ENCODE measurements at regions not wholly inside any gene's neighbourhood (a gene's known extent, or its start where the extent isn't known, plus 50 kb on each side); places are given as distances from the start of the nearest gene placed in this dataset.

- Mint-ChIP-seq H3K9me3 (no peaks in the 10 kb centered on the region), H3K36me3 (peaks cover 0 to 7% of the 10 kb centered on the region in 2 donors), H3K27ac (no peak overlapping the region)
- ATAC-seq (no peak), DNase-seq (ENCODE audit: low spot score in 2 of 2) (no peak)
Observed at GRCh38 chr9:545480-545879, 296.0 kb upstream of the DMRT1 start.

DNA sequence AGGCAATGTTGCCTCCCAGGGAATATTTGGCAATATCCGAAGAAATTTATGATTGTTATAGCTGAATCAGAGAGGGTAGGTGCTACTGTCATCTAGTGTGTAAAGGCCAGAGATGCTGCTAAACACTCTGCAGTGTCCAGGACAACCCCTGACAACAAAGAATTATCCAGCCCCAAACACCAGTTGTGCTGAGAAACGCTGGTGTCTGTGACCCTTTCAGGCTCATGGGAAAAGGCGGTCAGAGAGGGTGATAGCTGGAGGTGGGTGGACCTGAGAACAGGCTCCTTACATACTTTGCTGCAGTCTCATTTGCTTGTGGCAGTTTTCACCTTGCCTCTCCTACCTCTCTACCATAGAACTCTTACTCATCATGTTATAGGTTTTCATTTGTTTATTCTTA is 295.3 kb upstream of the DMRT1 start:
- Mint-ChIP-seq H3K9me3 (no peaks in the 10 kb centered on the region), H3K36me3 (peaks cover 0 to 3% of the 10 kb centered on the region in 2 donors), H3K27ac (no peak overlapping the region)
- no peak for ATAC-seq
- DNase-seq (ENCODE audit: low spot score in 2 of 2), result no peak

- H3K27ac Mint-ChIP-seq, result no peak overlapping the region
- DNase-seq (ENCODE audit: low spot score in 2 of 2) (no peak), ATAC-seq (no peak)
- H3K36me3 Mint-ChIP-seq, result no peaks in the 10 kb centered on the region
- H3K9me3 Mint-ChIP-seq, result no peaks in the 10 kb centered on the region
Observed at GRCh38 chr9:546797-547223, 294.7 kb upstream of the DMRT1 start.

DNA sequence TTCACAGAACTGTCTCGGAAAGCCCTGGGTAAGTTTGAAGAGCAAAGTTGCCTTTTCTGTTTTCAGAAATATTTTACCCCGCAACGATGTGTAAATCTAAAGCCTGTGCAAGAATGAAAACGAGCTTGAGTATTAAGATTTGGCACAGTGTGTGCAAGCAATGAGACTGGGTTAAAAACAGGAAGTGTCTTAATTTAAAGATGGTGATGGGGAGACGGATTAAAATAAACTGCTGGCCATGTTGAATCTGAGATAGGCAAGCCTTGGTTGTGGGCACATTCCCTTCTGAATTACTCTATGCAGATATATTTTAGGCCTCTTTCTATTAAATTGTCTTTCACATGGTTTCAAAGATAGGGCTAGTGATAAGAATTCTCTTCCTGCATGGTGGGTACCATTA is 294.2 kb upstream of the DMRT1 start:
- Mint-ChIP-seq H3K36me3 (no peaks in the 10 kb centered on the region), H3K9me3 (no peaks in the 10 kb centered on the region), H3K27ac (no peak overlapping the region)
- no peak for ATAC-seq
- no peak for DNase-seq (ENCODE audit: low spot score in 2 of 2)

DNA sequence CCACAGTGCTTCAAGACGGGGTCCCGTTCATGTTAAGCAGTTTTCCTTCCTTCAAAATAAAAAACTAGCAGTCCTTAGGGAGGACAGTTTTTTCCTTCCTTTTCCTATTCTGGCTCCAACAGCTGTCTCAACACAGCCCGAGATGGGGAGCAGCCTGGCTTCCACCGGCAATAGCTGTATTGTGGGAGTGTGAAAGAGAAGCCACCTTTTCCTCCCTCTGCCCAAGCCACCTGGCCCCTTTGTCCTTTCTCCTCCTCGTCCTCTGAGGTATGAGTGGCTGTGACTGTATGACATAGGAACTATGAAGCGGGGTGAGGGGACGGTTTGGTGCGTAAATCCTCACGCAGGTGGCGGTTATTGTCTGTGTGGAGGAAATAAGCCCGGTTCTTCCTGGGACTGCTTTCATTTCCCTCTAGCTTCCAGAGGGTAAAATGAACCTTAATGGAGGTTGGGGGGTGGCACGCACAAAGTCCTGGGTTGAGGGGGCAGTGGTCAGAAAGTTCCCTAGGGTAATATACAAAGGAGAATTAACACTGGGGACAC is 292.0 kb upstream of the DMRT1 start:
- no peak for ATAC-seq
- Mint-ChIP-seq H3K9me3 (no peaks in the 10 kb centered on the region), H3K27ac (no peak overlapping the region), H3K36me3 (no peaks in the 10 kb centered on the region)
- DNase-seq (ENCODE audit: low spot score in 2 of 2), result no peak

DNA sequence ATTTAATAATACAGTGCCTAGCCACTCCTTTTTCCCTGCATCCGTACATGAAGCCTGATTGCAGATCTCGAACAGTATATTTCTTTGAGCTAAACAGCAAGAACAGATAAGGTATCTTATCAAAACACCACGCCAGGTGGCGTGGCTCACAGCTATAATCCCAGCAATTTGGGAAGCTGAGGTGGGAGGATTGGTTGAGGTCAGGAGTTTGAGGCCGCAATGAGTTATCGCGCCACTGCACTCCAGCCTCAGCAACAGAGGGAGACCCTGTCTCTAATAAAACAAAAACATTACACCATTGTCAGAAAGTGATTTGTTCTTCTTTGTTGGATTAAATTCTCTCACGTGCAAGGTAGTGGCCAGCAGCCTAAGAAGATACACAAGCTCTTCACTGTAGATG is 291.2 kb upstream of the DMRT1 start:
- no peak overlapping the region for H3K27ac Mint-ChIP-seq
- no peaks in the 10 kb centered on the region for H3K36me3 Mint-ChIP-seq
- DNase-seq (ENCODE audit: low spot score in 2 of 2) (no peak), ATAC-seq (no peak)
- H3K9me3 Mint-ChIP-seq, result no peaks in the 10 kb centered on the region

DNA sequence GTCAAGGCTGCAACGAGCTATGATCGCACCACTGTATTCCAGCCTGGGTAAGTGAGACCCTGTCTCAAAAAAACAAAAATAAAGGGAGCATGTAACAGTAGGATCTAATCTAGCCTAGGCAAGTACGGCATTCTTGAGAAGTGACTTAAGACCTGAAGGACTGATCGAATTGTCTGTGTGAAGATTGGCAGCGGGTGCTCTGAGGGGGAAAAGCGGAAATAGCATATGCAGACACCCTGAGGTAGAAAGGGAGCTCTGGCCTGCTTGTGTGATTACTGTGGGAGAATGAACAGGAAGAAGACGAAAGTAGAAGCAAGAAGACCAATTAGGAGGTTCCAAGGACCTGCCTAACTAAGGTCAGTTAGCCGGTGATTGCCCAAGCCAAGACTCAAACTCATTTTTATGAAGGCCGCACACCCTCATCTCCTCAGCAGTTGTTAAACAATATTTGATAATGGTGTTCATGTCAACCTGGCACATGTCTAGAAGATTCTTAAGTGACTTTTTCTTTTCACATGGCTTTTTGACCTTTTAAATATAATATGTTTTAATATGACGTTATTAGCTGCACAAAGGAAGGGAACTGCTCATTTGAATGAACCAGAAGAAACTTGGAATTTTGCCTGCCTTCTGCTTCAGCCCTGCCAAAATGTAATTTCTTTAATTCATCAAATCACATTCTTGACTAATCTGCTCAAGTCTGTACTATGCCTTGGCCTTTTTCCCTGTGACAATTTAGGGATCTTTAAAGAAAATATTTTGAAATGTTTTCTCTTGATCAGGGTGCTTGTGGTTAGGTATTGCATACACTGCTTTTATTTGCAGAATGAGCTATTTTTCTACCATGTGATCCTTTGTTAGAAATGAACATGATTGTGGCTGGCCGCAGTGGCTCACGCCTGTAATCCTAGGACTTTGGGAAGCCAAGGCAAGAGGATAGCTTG is 289.2 kb upstream of the DMRT1 start:
- ATAC-seq (no peak), DNase-seq (ENCODE audit: low spot score in 2 of 2) (no peak)
- Mint-ChIP-seq H3K36me3 (no peaks in the 10 kb centered on the region), H3K9me3 (no peaks in the 10 kb centered on the region), H3K27ac (no peak overlapping the region)

GRCh38 chr9:555493-555892 is 286.0 kb upstream of the DMRT1 start:
- no peak overlapping the region for H3K27ac Mint-ChIP-seq
- H3K36me3 Mint-ChIP-seq, result no peaks in the 10 kb centered on the region
- H3K9me3 Mint-ChIP-seq, result no peaks in the 10 kb centered on the region
- no peak for ATAC-seq
- DNase-seq (ENCODE audit: low spot score in 2 of 2), result no peak

- ATAC-seq (no peak), DNase-seq (ENCODE audit: low spot score in 2 of 2) (no peak)
- H3K9me3 Mint-ChIP-seq, result no peaks in the 10 kb centered on the region
- no peak overlapping the region for H3K27ac Mint-ChIP-seq
- H3K36me3 Mint-ChIP-seq, result no peaks in the 10 kb centered on the region
Observed at GRCh38 chr9:556199-556598, 285.3 kb upstream of the DMRT1 start.

- H3K9me3 Mint-ChIP-seq, result no peaks in the 10 kb centered on the region
- no peak for DNase-seq (ENCODE audit: low spot score in 2 of 2)
- H3K27ac Mint-ChIP-seq, result no peak overlapping the region
- H3K36me3 Mint-ChIP-seq, result no peaks in the 10 kb centered on the region
- no peak for ATAC-seq
Observed at GRCh38 chr9:556675-557074, 284.8 kb upstream of the DMRT1 start.

- no peak for DNase-seq (ENCODE audit: low spot score in 2 of 2)
- no peak for ATAC-seq
- H3K27ac Mint-ChIP-seq, result no peak overlapping the region
- no peaks in the 10 kb centered on the region for H3K9me3 Mint-ChIP-seq
- H3K36me3 Mint-ChIP-seq, result no peaks in the 10 kb centered on the region
Observed at GRCh38 chr9:557601-558201, 283.8 kb upstream of the DMRT1 start.

GRCh38 chr9:561427-561826 is 280.1 kb upstream of the DMRT1 start:
- no peak for DNase-seq (ENCODE audit: low spot score in 2 of 2)
- H3K9me3 Mint-ChIP-seq, result no peaks in the 10 kb centered on the region
- H3K27ac Mint-ChIP-seq, result no peak overlapping the region
- H3K36me3 Mint-ChIP-seq, result no peaks in the 10 kb centered on the region
- no peak for ATAC-seq

- Mint-ChIP-seq H3K36me3 (no peaks in the 10 kb centered on the region), H3K9me3 (no peaks in the 10 kb centered on the region), H3K27ac (no peak overlapping the region)
- no peak for ATAC-seq
- DNase-seq (ENCODE audit: low spot score in 2 of 2), result no peak
Observed at GRCh38 chr9:563200-563599, 278.3 kb upstream of the DMRT1 start.

DNA sequence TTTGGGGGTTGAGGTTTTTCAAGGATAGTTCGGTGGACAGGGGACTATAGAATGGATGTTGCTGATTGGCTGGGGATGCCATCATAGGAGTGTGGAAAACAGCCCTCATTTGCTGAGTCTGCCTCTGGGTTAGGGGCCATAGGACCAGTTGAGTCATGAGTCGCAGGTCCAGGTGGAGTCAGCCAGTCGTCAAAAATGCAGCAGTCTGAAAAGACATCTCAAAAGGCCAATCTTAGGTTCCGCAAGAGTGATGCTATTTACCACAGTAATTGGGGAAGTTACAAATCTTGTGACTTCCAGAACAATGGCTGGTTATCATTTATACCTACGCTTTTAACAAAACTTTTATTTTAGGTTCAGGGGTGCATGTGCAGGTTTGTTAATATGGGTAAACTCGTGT is 276.0 kb upstream of the DMRT1 start:
- DNase-seq (ENCODE audit: low spot score in 2 of 2), result no peak
- Mint-ChIP-seq H3K9me3 (no peaks in the 10 kb centered on the region), H3K36me3 (no peaks in the 10 kb centered on the region), H3K27ac (no peak overlapping the region)
- no peak for ATAC-seq

DNA sequence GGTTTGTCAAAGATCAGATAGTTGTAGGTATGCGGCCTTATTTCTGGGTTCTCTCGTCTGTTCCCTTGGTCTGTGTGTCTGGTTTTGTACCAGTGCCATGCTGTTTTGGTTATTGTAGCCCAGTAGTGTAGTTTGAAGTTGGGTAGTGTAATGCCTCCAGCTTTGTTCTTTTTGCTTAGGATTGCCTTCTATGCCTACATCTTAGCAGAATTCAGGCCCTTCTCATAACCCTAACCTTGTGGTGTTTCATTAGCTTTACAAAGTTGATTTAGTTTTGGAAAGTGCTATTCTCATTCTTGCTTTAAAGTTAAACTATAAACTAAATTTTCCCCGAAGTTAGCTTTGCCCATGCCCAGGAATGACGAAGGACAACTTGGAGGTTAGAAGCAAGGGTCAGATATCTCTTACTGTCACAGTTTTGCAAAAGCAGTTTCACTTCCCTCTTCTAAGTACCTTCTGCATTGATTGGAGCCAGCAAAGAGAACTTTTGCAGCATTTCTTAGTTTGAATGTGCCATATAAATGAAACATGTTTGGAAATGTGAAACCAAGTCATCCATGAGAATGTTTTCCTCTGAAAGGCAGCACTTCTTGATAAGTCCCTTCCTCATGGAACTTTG is 274.3 kb upstream of the DMRT1 start:
- no peaks in the 10 kb centered on the region for H3K36me3 Mint-ChIP-seq
- no peak overlapping the region for H3K27ac Mint-ChIP-seq
- no peak for DNase-seq (ENCODE audit: low spot score in 2 of 2)
- H3K9me3 Mint-ChIP-seq, result no peaks in the 10 kb centered on the region
- no peak for ATAC-seq

DNA sequence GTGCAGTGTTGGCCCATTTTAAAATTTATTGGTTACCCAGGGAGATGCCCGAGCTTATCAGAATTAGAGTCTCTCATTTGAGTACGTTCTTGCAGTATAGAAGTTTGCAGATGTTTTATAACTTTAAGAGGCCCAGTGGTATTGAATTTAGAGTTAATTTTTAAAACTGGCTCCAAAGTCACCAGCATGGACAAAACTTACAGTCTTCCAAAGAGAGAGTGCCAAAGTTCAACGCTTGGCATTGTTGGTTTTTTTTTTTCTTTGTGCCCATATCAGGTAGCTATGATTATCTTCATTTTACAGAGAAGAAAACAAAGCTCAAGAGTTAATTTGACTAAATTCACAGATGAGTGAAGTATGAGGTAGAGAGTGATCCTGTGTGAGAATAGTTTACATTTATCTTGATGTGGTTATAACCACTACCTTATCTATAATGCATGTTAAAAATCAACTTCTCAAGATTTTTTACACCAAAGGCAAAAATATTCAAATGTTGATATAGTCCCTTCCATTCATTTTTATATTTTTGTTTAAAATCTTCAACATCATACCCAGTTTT is 273.7 kb upstream of the DMRT1 start:
- no peaks in the 10 kb centered on the region for H3K36me3 Mint-ChIP-seq
- DNase-seq (ENCODE audit: low spot score in 2 of 2) (no peak), ATAC-seq (no peak)
- H3K27ac Mint-ChIP-seq, result no peak overlapping the region
- no peaks in the 10 kb centered on the region for H3K9me3 Mint-ChIP-seq

- Mint-ChIP-seq H3K9me3 (no peaks in the 10 kb centered on the region), H3K27ac (no peak overlapping the region), H3K36me3 (no peaks in the 10 kb centered on the region)
- no peak for DNase-seq (ENCODE audit: low spot score in 2 of 2)
- no peak for ATAC-seq
Observed at GRCh38 chr9:569296-569695, 272.2 kb upstream of the DMRT1 start.

All from activated naive CD4-positive, alpha-beta T cell treated with anti-CD3 and anti-CD28 coated beads, Interleukin-2, amount 50 U/mL, for 72 hours (primary cell).